Activated naive CD4-positive, alpha-beta T cell treated with anti-CD3 and anti-CD28 coated beads, Interleukin-2, amount 10 ng/mL, durations not matched to agents 7 days and 5 days (primary cell): ENCODE measurements at regions not wholly inside any gene's neighbourhood (a gene's known extent, or its start where the extent isn't known, plus 50 kb on each side); places are given as distances from the start of the nearest gene placed in this dataset.

Experiments
- CTCF ChIA-PET: fragments of 350-600 bp; sonication (Branson Sonifier 250); formaldehyde crosslinking; loops from one replicate; lab custom pipeline; 2021; ENCODE audit warnings: antibody characterized with exemption; lab: Charles Lee
- DNase-seq: peaks from one replicate; pipeline ENCODE4 v3.0.0-alpha.2; 2020
- H3K27ac Mint-ChIP-seq: one replicate; pipeline ENCODE4 v1.8.0; 2021; ENCODE audit warnings: mild to moderate bottlenecking, moderate library complexity, mixed read lengths
- H3K27me3 Mint-ChIP-seq: one replicate; pipeline ENCODE4 v1.8.0; 2021; ENCODE audit warnings: mild to moderate bottlenecking, mixed read lengths
- H3K36me3 Mint-ChIP-seq: one replicate; pipeline ENCODE4 v1.8.0; 2021; ENCODE audit warnings: mixed read lengths
- H3K4me1 Mint-ChIP-seq: one replicate; pipeline ENCODE4 v1.8.0; 2021; ENCODE audit warnings: mixed read lengths
- H3K4me3 Mint-ChIP-seq: one replicate; pipeline ENCODE4 v1.8.0; 2021; ENCODE audit warnings: mild to moderate bottlenecking, moderate library complexity, mixed read lengths
- H3K9me3 Mint-ChIP-seq: one replicate; pipeline ENCODE4 v1.8.0; 2021; ENCODE audit warnings: mixed read lengths

GRCh38 chr14:26811756-26812305, 214.0 kb upstream of the NOVA1 start:
- Mint-ChIP-seq H3K27me3 (no peaks in the 10 kb centered on the region), H3K27ac (no peak overlapping the region), H3K4me3 (no peak overlapping the region), H3K9me3 (peaks cover 9% of the 10 kb centered on the region), H3K4me1 (no peaks in the 10 kb centered on the region), H3K36me3 (no peaks in the 10 kb centered on the region)
- no peak for DNase-seq
- CTCF ChIA-PET = no interaction called here

GRCh38 chr14:26820138-26820537, 222.3 kb upstream of the NOVA1 start:
- CTCF ChIA-PET = no interaction called here
- Mint-ChIP-seq H3K4me3 (no peak overlapping the region), H3K27me3 (no peaks in the 10 kb centered on the region), H3K27ac (no peak overlapping the region), H3K36me3 (no peaks in the 10 kb centered on the region), H3K4me1 (no peaks in the 10 kb centered on the region), H3K9me3 (peaks cover 7% of the 10 kb centered on the region)
- DNase-seq = no peak

- H3K27me3 Mint-ChIP-seq = no peaks in the 10 kb centered on the region
- H3K9me3 Mint-ChIP-seq = peaks cover 7% of the 10 kb centered on the region
- no peak overlapping the region for H3K27ac Mint-ChIP-seq
- H3K36me3 Mint-ChIP-seq = no peaks in the 10 kb centered on the region
- H3K4me1 Mint-ChIP-seq = no peaks in the 10 kb centered on the region
- CTCF ChIA-PET = no interaction called here
- no peak for DNase-seq
- H3K4me3 Mint-ChIP-seq = no peak overlapping the region
Observed at GRCh38 chr14:26820572-26820971, 222.7 kb upstream of the NOVA1 start.

- H3K4me3 Mint-ChIP-seq = no peak overlapping the region
- no peak overlapping the region for H3K27ac Mint-ChIP-seq
- DNase-seq = no peak
- CTCF ChIA-PET = no interaction called here
- H3K27me3 Mint-ChIP-seq = no peaks in the 10 kb centered on the region
- H3K36me3 Mint-ChIP-seq = no peaks in the 10 kb centered on the region
- peaks cover 18% of the 10 kb centered on the region for H3K9me3 Mint-ChIP-seq
- H3K4me1 Mint-ChIP-seq = no peaks in the 10 kb centered on the region
Observed at GRCh38 chr14:26828741-26829140, 230.9 kb upstream of the NOVA1 start.

- Mint-ChIP-seq H3K9me3 (peaks cover 20% of the 10 kb centered on the region), H3K4me1 (no peaks in the 10 kb centered on the region), H3K27ac (no peak overlapping the region), H3K36me3 (no peaks in the 10 kb centered on the region), H3K4me3 (no peak overlapping the region), H3K27me3 (no peaks in the 10 kb centered on the region)
- CTCF ChIA-PET = no interaction called here
- DNase-seq = no peak
Observed at GRCh38 chr14:26833621-26834176, 235.9 kb upstream of the NOVA1 start.

- Mint-ChIP-seq H3K9me3 (peaks cover 16% of the 10 kb centered on the region), H3K36me3 (no peaks in the 10 kb centered on the region), H3K27me3 (no peaks in the 10 kb centered on the region), H3K4me1 (no peaks in the 10 kb centered on the region), H3K27ac (no peak overlapping the region), H3K4me3 (no peak overlapping the region)
- no peak for DNase-seq
- CTCF ChIA-PET = no interaction called here
Observed at GRCh38 chr14:26835979-26836570, 238.2 kb upstream of the NOVA1 start.

GRCh38 chr14:26839481-26839880, 241.6 kb upstream of the NOVA1 start:
- Mint-ChIP-seq H3K36me3 (no peaks in the 10 kb centered on the region), H3K4me3 (no peak overlapping the region), H3K4me1 (no peaks in the 10 kb centered on the region), H3K9me3 (peaks cover 11% of the 10 kb centered on the region), H3K27ac (no peak overlapping the region), H3K27me3 (no peaks in the 10 kb centered on the region)
- CTCF ChIA-PET = no interaction called here
- no peak for DNase-seq

- Mint-ChIP-seq H3K4me3 (no peak overlapping the region), H3K36me3 (no peaks in the 10 kb centered on the region), H3K27ac (no peak overlapping the region), H3K27me3 (no peaks in the 10 kb centered on the region), H3K9me3 (peaks cover 18% of the 10 kb centered on the region), H3K4me1 (no peaks in the 10 kb centered on the region)
- no peak for DNase-seq
- CTCF ChIA-PET = no interaction called here
Observed at GRCh38 chr14:26841326-26841725, 243.5 kb upstream of the NOVA1 start.

GRCh38 chr14:26841920-26842741, 244.3 kb upstream of the NOVA1 start:
- Mint-ChIP-seq H3K27me3 (no peaks in the 10 kb centered on the region), H3K36me3 (no peaks in the 10 kb centered on the region), H3K4me3 (no peak overlapping the region), H3K9me3 (peaks cover 18% of the 10 kb centered on the region), H3K4me1 (no peaks in the 10 kb centered on the region), H3K27ac (no peak overlapping the region)
- CTCF ChIA-PET = no interaction called here
- DNase-seq = no peak

- Mint-ChIP-seq H3K27me3 (no peaks in the 10 kb centered on the region), H3K36me3 (no peaks in the 10 kb centered on the region), H3K9me3 (peaks cover 20% of the 10 kb centered on the region), H3K4me1 (no peaks in the 10 kb centered on the region), H3K4me3 (no peak overlapping the region), H3K27ac (no peak overlapping the region)
- CTCF ChIA-PET = no interaction called here
- DNase-seq = no peak
Observed at GRCh38 chr14:26845151-26845818, 247.5 kb upstream of the NOVA1 start.

- peaks cover 22% of the 10 kb centered on the region for H3K9me3 Mint-ChIP-seq
- no peak overlapping the region for H3K27ac Mint-ChIP-seq
- no peaks in the 10 kb centered on the region for H3K27me3 Mint-ChIP-seq
- no peaks in the 10 kb centered on the region for H3K36me3 Mint-ChIP-seq
- H3K4me1 Mint-ChIP-seq = no peaks in the 10 kb centered on the region
- no peak overlapping the region for H3K4me3 Mint-ChIP-seq
- CTCF ChIA-PET = no interaction called here
- no peak for DNase-seq
Observed at GRCh38 chr14:26846388-26846787, 248.6 kb upstream of the NOVA1 start.

- no peak overlapping the region for H3K27ac Mint-ChIP-seq
- peaks cover 25% of the 10 kb centered on the region for H3K9me3 Mint-ChIP-seq
- H3K36me3 Mint-ChIP-seq = no peaks in the 10 kb centered on the region
- CTCF ChIA-PET = no interaction called here
- no peaks in the 10 kb centered on the region for H3K4me1 Mint-ChIP-seq
- no peak overlapping the region for H3K4me3 Mint-ChIP-seq
- no peak for DNase-seq
- no peaks in the 10 kb centered on the region for H3K27me3 Mint-ChIP-seq
Observed at GRCh38 chr14:26849514-26849913, 251.7 kb upstream of the NOVA1 start.

- CTCF ChIA-PET = no interaction called here
- H3K36me3 Mint-ChIP-seq = no peaks in the 10 kb centered on the region
- H3K4me1 Mint-ChIP-seq = no peaks in the 10 kb centered on the region
- no peaks in the 10 kb centered on the region for H3K27me3 Mint-ChIP-seq
- no peak overlapping the region for H3K4me3 Mint-ChIP-seq
- no peak overlapping the region for H3K27ac Mint-ChIP-seq
- no peak for DNase-seq
- H3K9me3 Mint-ChIP-seq = peaks cover 23% of the 10 kb centered on the region
Observed at GRCh38 chr14:26851793-26852192, 254.0 kb upstream of the NOVA1 start.

- peaks cover 19% of the 10 kb centered on the region for H3K9me3 Mint-ChIP-seq
- H3K36me3 Mint-ChIP-seq = no peaks in the 10 kb centered on the region
- no peak overlapping the region for H3K4me3 Mint-ChIP-seq
- H3K27ac Mint-ChIP-seq = no peak overlapping the region
- H3K4me1 Mint-ChIP-seq = no peaks in the 10 kb centered on the region
- no peaks in the 10 kb centered on the region for H3K27me3 Mint-ChIP-seq
- no peak for DNase-seq
- CTCF ChIA-PET = no interaction called here
Observed at GRCh38 chr14:26855077-26855753, 257.4 kb upstream of the NOVA1 start.
